DMS114 treated with DMSO at 0.1 percent for 48 hours (cell line): ENCODE measurements at regions not wholly inside any gene's neighbourhood (a gene's known extent, or its start where the extent isn't known, plus 50 kb on each side); places are given as distances from the start of the nearest gene placed in this dataset.

ENCODE experiments used
- DNase-seq: peaks from one replicate; lab custom pipeline; 2025; ENCODE audit not compliant: unreplicated experiment; lab: John Stamatoyannopoulos, UW

- no peak for DNase-seq
Observed at GRCh38 chr6:126526996-126527606, 187.2 kb downstream of the CENPW start.

DNA sequence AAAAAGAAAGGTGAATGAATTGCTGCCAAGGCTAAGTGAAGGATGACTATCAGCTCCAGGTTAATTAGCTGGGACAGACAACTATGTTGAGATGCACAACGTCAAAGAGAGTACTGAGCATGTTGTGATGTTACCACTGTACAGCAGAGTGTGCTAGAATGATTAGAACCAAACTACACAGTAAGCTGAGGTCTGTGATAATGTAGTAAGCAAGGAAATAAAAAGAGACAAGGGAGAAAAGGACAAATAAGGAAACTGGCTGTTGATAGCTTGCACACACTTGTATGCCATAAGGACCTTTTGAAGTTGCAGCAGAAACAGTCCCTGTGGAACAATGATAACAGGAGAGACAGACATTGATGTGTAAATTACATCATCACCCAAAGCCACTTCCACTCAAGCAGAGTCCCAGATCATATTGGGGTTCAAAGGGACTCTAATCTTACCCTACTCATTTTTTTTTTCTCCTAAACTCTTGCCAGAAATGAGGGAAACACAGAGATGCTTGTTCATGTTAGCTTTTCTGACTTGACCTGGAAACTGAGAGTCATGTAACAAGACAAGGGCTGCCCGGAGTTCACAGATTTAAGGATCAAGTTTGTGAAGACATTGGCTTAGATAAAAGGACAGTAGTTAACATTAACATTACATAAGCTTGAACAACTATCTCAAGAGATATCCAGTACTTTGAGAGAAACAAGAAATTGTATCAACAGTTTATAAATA, 189.9 kb downstream of the CENPW start:
- DNase-seq: no peak

- DNase-seq: no peak
Observed at GRCh38 chr6:126530775-126531174, 190.9 kb downstream of the CENPW start.

GRCh38 chr6:126531286-126531685, 191.4 kb downstream of the CENPW start:
- no peak for DNase-seq

GRCh38 chr6:126531840-126532239, 191.9 kb downstream of the CENPW start:
- no peak for DNase-seq

GRCh38 chr6:126534401-126534800, 194.5 kb downstream of the CENPW start:
- DNase-seq: no peak

- DNase-seq: no peak
Observed at GRCh38 chr6:126535138-126535537, 195.2 kb downstream of the CENPW start.

DNA sequence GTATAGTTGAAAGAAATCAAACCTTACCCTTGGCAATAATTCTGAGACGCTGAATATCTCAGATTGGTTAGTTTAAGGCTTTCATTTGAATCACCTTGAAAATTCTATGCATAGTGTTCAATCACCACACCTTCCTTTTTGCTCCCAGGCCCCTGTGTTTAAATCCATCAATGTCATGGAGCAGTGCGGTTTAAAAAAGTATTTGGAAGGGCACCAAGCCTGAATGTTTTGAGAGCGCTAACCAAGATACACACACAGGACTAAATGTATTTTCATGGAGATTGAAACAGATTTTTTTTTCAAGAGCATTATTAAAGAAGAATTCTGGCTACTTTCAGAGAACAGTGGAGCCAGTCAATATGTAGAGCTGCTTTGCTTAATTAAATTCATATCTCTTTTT, 195.7 kb downstream of the CENPW start:
- no peak for DNase-seq

- no peak for DNase-seq
Observed at GRCh38 chr6:126537061-126537816, 197.3 kb downstream of the CENPW start.

GRCh38 chr6:126539022-126539421, 199.1 kb downstream of the CENPW start:
- DNase-seq: no peak

DNA sequence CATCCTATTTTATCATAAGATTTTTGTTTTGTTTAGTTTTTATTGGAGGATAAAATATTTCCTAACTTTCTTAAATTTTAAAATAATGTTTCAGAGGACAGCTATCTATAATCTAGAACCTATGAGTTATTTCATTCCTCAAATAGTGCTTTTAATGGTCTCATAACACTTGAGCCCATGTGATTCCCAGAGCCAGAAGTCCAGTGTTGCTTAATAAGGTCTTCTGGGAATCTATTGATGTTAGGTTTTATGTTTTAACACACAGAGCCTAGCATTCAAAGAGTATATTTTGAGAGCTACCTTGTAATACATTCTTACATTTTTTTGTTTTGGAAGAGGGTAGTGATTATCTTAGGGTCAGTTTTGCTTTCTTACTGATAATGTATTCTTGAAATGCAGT, 200.2 kb downstream of the CENPW start:
- DNase-seq: no peak

GRCh38 chr6:126541806-126542491, 202.0 kb downstream of the CENPW start:
- DNase-seq: no peak

- DNase-seq: no peak
Observed at GRCh38 chr6:126546541-126547120, 206.7 kb downstream of the CENPW start.

DNA sequence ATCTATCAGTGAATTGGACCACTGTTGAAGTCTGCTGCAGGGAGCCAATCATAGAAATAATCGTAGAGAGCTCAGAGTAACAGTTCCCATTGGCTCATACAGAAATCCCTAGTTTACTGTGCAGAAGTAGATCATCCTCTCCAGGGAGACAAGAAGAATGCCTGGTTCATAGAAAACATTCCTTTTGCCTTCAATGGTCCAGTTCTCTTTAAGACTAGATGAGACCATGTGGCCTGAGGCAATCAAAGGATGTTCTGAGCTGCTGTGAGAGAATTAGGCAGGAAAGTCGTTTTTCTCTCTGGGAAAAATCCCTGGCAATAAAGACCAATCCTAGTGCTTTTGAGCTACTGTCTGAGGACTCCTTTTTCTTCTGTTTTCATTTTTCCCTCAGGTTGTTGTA, 208.4 kb downstream of the CENPW start:
- no peak for DNase-seq

DNA sequence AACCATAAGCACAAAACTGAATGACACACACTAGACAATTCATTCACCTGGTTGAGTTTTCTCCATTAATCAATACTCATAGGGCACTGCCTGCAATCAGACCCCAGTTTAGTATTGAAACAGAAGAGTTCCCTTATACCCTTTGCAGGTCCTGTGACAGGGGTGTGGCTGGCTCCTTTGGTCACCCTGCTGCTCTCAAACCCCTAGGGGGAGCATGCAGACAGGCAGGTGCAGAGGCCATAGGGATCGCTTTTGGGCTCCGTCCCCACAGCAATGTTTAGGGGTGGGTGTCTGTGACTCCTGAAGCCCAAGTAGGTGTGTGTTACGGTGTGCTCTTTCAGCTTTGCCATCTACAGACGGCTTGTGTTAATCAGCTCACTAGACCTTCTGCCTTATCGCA, 210.4 kb downstream of the CENPW start:
- no peak for DNase-seq

DNA sequence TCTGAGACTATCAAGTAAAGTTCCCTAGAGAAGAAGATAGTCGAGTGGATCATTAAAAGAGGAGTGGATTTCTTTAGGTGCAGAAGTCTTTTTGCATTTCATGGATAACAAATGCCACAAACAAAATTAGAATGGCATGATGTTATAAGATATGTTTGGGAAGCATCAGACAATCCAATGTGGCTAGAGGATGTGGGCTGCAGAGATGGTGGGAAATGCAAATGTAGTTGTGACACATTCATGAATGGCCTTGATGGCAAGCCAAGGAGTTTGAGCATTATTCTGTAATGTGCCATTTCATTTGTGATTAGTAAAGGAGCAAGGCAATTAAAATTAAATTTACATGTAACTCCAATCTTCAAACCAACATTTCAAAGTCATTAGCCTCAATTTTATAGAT, 211.9 kb downstream of the CENPW start:
- DNase-seq: no peak

DNA sequence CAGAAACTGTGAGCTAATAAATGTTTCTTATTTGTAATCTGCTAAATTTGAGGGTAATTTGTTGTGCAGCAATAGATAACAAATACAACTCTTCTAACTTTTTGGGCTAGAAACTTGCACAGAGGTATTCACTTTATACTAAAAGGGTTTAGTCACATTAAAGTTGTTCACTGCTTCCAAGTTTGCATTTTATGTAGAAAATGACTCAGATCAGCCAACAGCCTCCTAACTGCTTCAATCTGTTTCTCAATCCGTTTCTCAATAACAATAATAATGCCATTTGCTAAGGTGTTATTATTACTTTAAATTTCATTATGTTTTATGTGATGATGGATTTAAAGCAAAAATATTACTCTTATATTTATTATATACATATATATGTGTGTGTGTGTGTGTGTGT, 213.9 kb downstream of the CENPW start:
- DNase-seq: no peak

- DNase-seq: no peak
Observed at GRCh38 chr6:126570507-126570906, 230.6 kb downstream of the CENPW start.

DNA sequence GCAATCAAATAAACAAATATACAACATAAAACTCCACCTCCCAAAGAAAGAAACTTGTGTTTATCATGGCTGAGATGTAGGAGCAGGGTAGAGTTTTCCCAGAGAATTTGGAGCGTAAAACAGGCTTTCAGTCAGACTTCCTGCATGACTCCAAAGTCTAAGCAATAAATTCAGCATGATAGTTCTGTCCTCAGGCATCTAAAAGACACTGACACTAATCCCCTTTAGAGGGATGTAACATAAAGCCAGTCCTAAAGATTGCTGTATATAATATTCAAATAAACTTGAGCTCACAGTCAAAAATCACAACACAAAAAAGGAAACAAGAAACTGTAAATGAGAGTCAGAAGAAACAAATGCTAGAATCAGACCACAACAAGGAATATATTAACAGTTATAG, 234.4 kb downstream of the CENPW start:
- DNase-seq: no peak

GRCh38 chr6:126581316-126581715, 241.4 kb downstream of the CENPW start:
- DNase-seq: no peak

DNA sequence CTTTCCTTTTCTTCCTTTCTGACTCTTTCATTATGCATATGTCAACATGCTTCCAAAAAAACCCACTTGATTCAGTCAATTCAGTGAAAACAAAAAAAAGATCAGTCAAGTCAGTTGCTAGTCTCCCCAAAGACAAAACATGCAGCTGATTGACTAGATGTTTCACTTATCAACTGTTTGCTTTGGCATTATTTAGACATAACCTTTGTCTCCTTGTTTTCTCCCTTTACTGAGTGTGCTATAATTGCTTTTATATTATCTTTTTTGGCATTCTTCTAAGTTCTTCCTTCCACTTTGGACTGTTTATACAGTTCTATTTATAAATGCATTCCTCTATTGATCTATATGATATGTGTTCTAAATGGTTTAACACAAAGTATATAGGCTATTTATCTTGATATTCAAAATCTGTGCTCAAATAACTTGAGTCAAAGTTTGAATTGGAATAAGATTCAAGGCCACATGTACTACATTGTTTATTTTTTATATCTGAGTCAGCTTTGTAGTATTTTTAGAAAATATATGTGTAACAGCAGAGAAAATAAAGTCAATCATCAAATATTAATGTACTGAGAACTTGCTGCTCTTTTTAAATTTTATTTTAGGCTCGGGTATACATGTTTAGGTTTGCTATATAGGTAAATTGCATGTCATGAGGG, 260.5 kb downstream of the CENPW start:
- DNase-seq: no peak
